ENCODE measurements at regions not wholly inside any gene's neighbourhood (a gene's known extent, or its start where the extent isn't known, plus 50 kb on each side); places are given as distances from the start of the nearest gene placed in this dataset.

GRCh38 chr5:125254267-125254666 is 507.8 kb upstream of the ZNF608 start:
- H3K4me3 ChIP-seq (ENCODE audit: low read depth, low read length) = no peak overlapping the region

DNA sequence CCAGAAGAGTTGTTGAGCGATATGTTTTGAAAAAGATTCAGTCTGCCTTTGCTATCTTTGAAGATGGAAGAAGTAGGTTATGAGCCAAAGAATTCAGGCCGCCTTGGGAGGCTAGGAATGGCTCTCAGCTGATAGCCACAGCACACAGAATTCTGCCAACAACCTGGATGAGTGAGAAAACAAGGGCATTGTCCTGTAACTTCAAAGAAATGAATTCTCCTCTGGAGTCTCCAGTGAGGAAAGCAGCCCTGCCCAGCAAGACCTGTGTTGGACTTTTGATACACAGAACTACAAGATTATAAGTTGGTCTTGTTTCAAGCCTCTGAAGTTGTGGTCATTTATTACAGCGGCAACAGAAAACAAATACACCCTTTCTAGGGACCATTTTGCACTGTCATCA is 509.9 kb upstream of the ZNF608 start:
- Histone ChIP-seq H3K9me3 (no peaks in the 10 kb centered on the region; the same call in 1 of the 2 replicates), H3K4me1 (no peaks in the 10 kb centered on the region), H3K27me3 (no peaks in the 10 kb centered on the region), H3K4me3 (ENCODE audit: low read depth, low read length) (no peak overlapping the region), H3K36me3 (no peaks in the 10 kb centered on the region)
- TF ChIP-seq CTCF (IDR thresholded peaks at IDR 0.05; ENCODE audit: low read depth, low read length) = no peak
- no peak for DNase-seq

More at GRCh38 chr5:125254267-125254666, 507.8 kb upstream of the ZNF608 start:
- DNase-seq = no peak
- Histone ChIP-seq H3K27me3 (no peaks in the 10 kb centered on the region), H3K9me3 (no peaks in the 10 kb centered on the region; the same call in 1 of the 2 replicates), H3K4me1 (no peaks in the 10 kb centered on the region), H3K36me3 (no peaks in the 10 kb centered on the region)
- TF ChIP-seq CTCF (IDR thresholded peaks at IDR 0.05; ENCODE audit: low read depth, low read length) = no peak

- DNase-seq = no peak
- no peaks in the 10 kb centered on the region for H3K4me1 ChIP-seq
Measured at GRCh38 chr5:125257057-125257972, 510.9 kb upstream of the ZNF608 start.

GRCh38 chr5:125257997-125258396 is 511.6 kb upstream of the ZNF608 start:
- Histone ChIP-seq H3K9me3 (no peaks in the 10 kb centered on the region; the same call in 1 of the 2 replicates), H3K4me3 (ENCODE audit: low read depth, low read length) (no peak overlapping the region), H3K36me3 (no peaks in the 10 kb centered on the region), H3K27me3 (no peaks in the 10 kb centered on the region), H3K4me1 (no peaks in the 10 kb centered on the region)
- no peak for TF ChIP-seq CTCF (IDR thresholded peaks at IDR 0.05; ENCODE audit: low read depth, low read length)
- DNase-seq = no peak

More at GRCh38 chr5:125257057-125257972, 510.9 kb upstream of the ZNF608 start:
- TF ChIP-seq CTCF (IDR thresholded peaks at IDR 0.05; ENCODE audit: low read depth, low read length) = no peak
- no peaks in the 10 kb centered on the region for H3K36me3 ChIP-seq
- H3K4me3 ChIP-seq (ENCODE audit: low read depth, low read length) = no peak overlapping the region
- H3K27me3 ChIP-seq = no peaks in the 10 kb centered on the region
- H3K9me3 ChIP-seq = no peaks in the 10 kb centered on the region; the same call in 1 of the 2 replicates

GRCh38 chr5:125258615-125259014 is 512.2 kb upstream of the ZNF608 start:
- no peaks in the 10 kb centered on the region for H3K27me3 ChIP-seq
- DNase-seq = no peak

More at GRCh38 chr5:125258615-125259014, 512.2 kb upstream of the ZNF608 start:
- no peaks in the 10 kb centered on the region for H3K4me1 ChIP-seq
- no peak overlapping the region for H3K4me3 ChIP-seq (ENCODE audit: low read depth, low read length)
- H3K9me3 ChIP-seq = no peaks in the 10 kb centered on the region; the same call in 1 of the 2 replicates
- no peaks in the 10 kb centered on the region for H3K36me3 ChIP-seq
- no peak for TF ChIP-seq CTCF (IDR thresholded peaks at IDR 0.05; ENCODE audit: low read depth, low read length)
